ENCODE measurements at regions not wholly inside any gene's neighbourhood (a gene's known extent, or its start where the extent isn't known, plus 50 kb on each side); places are given as distances from the start of the nearest gene placed in this dataset.

GRCh38 chr2:17177088-17177487 lies 341.2 kb downstream of the RAD51AP2 start:
- H3K36me3 ChIP-seq (ENCODE audit: control insufficient read depth, insufficient read depth, low read length), result no peaks in the 10 kb centered on the region
- no peaks in the 10 kb centered on the region for H3K27me3 ChIP-seq (ENCODE audit: control insufficient read depth, insufficient read depth, low read length)
- no peak overlapping the region for H3K27ac ChIP-seq (ENCODE audit: low read depth, low read length)
- H3K9me3 ChIP-seq (ENCODE audit: control insufficient read depth, insufficient read depth, low read length), result no peaks in the 10 kb centered on the region
- H3K4me3 ChIP-seq (ENCODE audit: low read depth, low read length), result no peak overlapping the region
- no peaks in the 10 kb centered on the region for H3K4me1 ChIP-seq (ENCODE audit: control insufficient read depth, insufficient read depth, low read length)
- H3K9ac ChIP-seq (ENCODE audit: low read depth, low read length), result no peak overlapping the region

DNA sequence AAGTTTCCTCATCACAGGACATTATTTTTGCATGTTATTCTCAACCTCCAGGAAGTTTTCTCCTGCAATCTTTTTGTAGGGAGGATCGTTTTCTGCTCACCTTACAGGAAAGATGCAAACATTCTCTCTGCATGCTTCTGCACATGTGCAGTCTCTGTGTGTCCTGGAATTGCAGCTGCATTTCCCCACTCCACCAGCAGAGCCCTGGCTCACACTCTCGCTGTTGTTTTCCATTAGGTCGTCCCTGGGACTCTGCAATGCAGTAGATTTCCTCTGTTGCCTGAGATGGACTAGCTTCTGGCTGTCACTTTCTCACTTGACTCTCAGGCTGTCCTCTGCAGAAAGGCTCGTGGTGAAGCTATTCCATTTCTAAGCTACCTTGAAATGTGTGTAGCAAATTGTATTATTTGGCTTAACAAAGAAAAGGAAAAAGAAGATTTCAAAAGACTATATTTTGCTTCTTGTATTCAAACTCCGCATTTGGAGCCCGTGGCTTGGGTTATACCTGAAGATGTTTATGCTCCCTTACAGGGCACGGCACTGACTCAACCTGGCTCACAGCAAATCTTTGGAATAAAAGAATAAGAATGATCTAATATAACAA lies 346.7 kb downstream of the RAD51AP2 start:
- Histone ChIP-seq H3K4me3 (ENCODE audit: low read depth, low read length) (no peak overlapping the region), H3K36me3 (ENCODE audit: control insufficient read depth, insufficient read depth, low read length) (no peaks in the 10 kb centered on the region), H3K27me3 (ENCODE audit: control insufficient read depth, insufficient read depth, low read length) (no peaks in the 10 kb centered on the region), H3K4me1 (ENCODE audit: control insufficient read depth, insufficient read depth, low read length) (peaks cover 3% of the 10 kb centered on the region; the same call in 1 of the 2 replicates), H3K27ac (ENCODE audit: low read depth, low read length) (no peak overlapping the region), H3K9ac (ENCODE audit: low read depth, low read length) (no peak overlapping the region), H3K9me3 (ENCODE audit: control insufficient read depth, insufficient read depth, low read length) (no peaks in the 10 kb centered on the region)

DNA sequence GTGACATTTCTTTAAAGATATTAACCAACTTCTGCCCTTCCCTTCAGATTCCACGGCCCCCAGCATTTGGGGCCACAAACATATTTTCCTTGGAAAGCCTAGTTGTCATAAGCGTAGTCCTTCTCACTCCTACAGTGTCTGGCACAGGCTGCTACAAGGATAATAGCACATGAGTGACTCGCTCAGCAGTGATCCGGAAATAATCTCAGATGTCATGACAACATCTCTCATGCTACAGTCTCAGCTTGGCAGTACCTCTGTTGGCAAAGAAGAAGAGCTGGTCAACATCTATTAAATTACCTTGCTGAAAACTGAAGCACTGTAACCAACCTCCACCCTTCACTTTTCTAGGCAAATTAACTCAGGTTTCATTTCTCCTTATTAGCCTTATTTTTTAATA lies 351.7 kb downstream of the RAD51AP2 start:
- Histone ChIP-seq H3K4me3 (ENCODE audit: low read depth, low read length) (no peak overlapping the region), H3K27me3 (ENCODE audit: control insufficient read depth, insufficient read depth, low read length) (no peaks in the 10 kb centered on the region)

GRCh38 chr2:17164550-17164949 lies 353.7 kb downstream of the RAD51AP2 start:
- H3K9me3 ChIP-seq (ENCODE audit: control insufficient read depth, insufficient read depth, low read length), result no peaks in the 10 kb centered on the region
- H3K27me3 ChIP-seq (ENCODE audit: control insufficient read depth, insufficient read depth, low read length), result no peaks in the 10 kb centered on the region

More for the DNA sequence above, 351.7 kb downstream of the RAD51AP2 start:
- no peaks in the 10 kb centered on the region for H3K36me3 ChIP-seq (ENCODE audit: control insufficient read depth, insufficient read depth, low read length)
- no peak overlapping the region for H3K9ac ChIP-seq (ENCODE audit: low read depth, low read length)
- H3K4me1 ChIP-seq (ENCODE audit: control insufficient read depth, insufficient read depth, low read length), result peaks cover 3% of the 10 kb centered on the region; the same call in 1 of the 2 replicates
- H3K9me3 ChIP-seq (ENCODE audit: control insufficient read depth, insufficient read depth, low read length), result no peaks in the 10 kb centered on the region
- no peak overlapping the region for H3K27ac ChIP-seq (ENCODE audit: low read depth, low read length)

DNA sequence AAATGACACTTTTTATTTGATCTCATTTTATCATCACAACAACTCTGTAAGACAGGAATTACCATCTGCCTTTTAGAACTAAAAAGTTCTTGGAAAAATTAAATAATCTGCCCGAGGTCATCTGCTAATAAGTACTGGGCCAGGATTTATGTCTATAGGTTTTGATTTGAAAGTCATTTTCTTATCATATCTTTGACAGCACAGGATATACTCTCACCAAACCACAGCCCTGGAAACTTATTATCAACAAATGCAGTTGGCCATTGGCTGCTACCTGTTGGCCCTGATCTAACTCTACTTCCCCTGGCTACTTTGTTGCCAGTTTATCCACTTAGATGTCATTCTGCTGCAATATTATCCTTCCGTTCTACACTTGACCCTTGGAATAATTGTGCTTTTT lies 354.6 kb downstream of the RAD51AP2 start:
- Histone ChIP-seq H3K36me3 (ENCODE audit: control insufficient read depth, insufficient read depth, low read length) (no peaks in the 10 kb centered on the region), H3K4me1 (ENCODE audit: control insufficient read depth, insufficient read depth, low read length) (no peaks in the 10 kb centered on the region), H3K4me3 (ENCODE audit: low read depth, low read length) (no peak overlapping the region), H3K27me3 (ENCODE audit: control insufficient read depth, insufficient read depth, low read length) (no peaks in the 10 kb centered on the region), H3K9me3 (ENCODE audit: control insufficient read depth, insufficient read depth, low read length) (no peaks in the 10 kb centered on the region), H3K27ac (ENCODE audit: low read depth, low read length) (no peak overlapping the region), H3K9ac (ENCODE audit: low read depth, low read length) (no peak overlapping the region)

More at GRCh38 chr2:17164550-17164949, 353.7 kb downstream of the RAD51AP2 start:
- Histone ChIP-seq H3K9ac (ENCODE audit: low read depth, low read length) (no peak overlapping the region), H3K4me3 (ENCODE audit: low read depth, low read length) (no peak overlapping the region), H3K36me3 (ENCODE audit: control insufficient read depth, insufficient read depth, low read length) (no peaks in the 10 kb centered on the region), H3K27ac (ENCODE audit: low read depth, low read length) (no peak overlapping the region), H3K4me1 (ENCODE audit: control insufficient read depth, insufficient read depth, low read length) (no peaks in the 10 kb centered on the region)

DNA sequence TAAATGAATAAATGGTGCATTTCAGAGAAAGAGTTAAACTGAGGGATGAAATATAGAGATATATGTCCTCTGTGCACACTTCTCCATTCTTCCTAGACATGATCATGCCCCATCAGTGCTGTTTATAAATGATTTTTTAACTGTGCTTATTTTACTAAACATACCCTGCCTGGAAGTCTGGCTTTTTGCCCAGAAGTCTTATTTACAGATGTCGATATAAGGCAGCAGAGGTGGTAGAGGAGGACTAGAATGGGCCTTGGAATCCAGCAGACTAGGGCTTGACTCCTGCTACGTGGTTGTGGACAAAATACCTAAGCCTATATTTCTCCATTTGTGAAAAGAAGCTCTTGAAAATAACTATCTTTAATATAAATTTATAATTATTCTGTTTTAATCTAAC lies 355.5 kb downstream of the RAD51AP2 start:
- H3K27me3 ChIP-seq (ENCODE audit: control insufficient read depth, insufficient read depth, low read length), result no peaks in the 10 kb centered on the region
- no peaks in the 10 kb centered on the region for H3K36me3 ChIP-seq (ENCODE audit: control insufficient read depth, insufficient read depth, low read length)
- H3K4me3 ChIP-seq (ENCODE audit: low read depth, low read length), result no peak overlapping the region
- H3K27ac ChIP-seq (ENCODE audit: low read depth, low read length), result no peak overlapping the region
- no peaks in the 10 kb centered on the region for H3K9me3 ChIP-seq (ENCODE audit: control insufficient read depth, insufficient read depth, low read length)
- H3K9ac ChIP-seq (ENCODE audit: low read depth, low read length), result no peak overlapping the region
- H3K4me1 ChIP-seq (ENCODE audit: control insufficient read depth, insufficient read depth, low read length), result no peaks in the 10 kb centered on the region

GRCh38 chr2:17160594-17160993 lies 357.6 kb downstream of the RAD51AP2 start:
- Histone ChIP-seq H3K36me3 (ENCODE audit: control insufficient read depth, insufficient read depth, low read length) (no peaks in the 10 kb centered on the region), H3K27ac (ENCODE audit: low read depth, low read length) (no peak overlapping the region), H3K4me1 (ENCODE audit: control insufficient read depth, insufficient read depth, low read length) (no peaks in the 10 kb centered on the region)

GRCh38 chr2:17156086-17156485 lies 362.2 kb downstream of the RAD51AP2 start:
- no peak overlapping the region for H3K9ac ChIP-seq (ENCODE audit: low read depth, low read length)
- H3K36me3 ChIP-seq (ENCODE audit: control insufficient read depth, insufficient read depth, low read length), result no peaks in the 10 kb centered on the region
- H3K27ac ChIP-seq (ENCODE audit: low read depth, low read length), result no peak overlapping the region
- no peaks in the 10 kb centered on the region for H3K4me1 ChIP-seq (ENCODE audit: control insufficient read depth, insufficient read depth, low read length)
- H3K27me3 ChIP-seq (ENCODE audit: control insufficient read depth, insufficient read depth, low read length), result no peaks in the 10 kb centered on the region
- no peaks in the 10 kb centered on the region for H3K9me3 ChIP-seq (ENCODE audit: control insufficient read depth, insufficient read depth, low read length)
- no peak overlapping the region for H3K4me3 ChIP-seq (ENCODE audit: low read depth, low read length)

More at GRCh38 chr2:17160594-17160993, 357.6 kb downstream of the RAD51AP2 start:
- no peaks in the 10 kb centered on the region for H3K27me3 ChIP-seq (ENCODE audit: control insufficient read depth, insufficient read depth, low read length)
- H3K9ac ChIP-seq (ENCODE audit: low read depth, low read length), result no peak overlapping the region
- no peaks in the 10 kb centered on the region for H3K9me3 ChIP-seq (ENCODE audit: control insufficient read depth, insufficient read depth, low read length)
- H3K4me3 ChIP-seq (ENCODE audit: low read depth, low read length), result no peak overlapping the region

DNA sequence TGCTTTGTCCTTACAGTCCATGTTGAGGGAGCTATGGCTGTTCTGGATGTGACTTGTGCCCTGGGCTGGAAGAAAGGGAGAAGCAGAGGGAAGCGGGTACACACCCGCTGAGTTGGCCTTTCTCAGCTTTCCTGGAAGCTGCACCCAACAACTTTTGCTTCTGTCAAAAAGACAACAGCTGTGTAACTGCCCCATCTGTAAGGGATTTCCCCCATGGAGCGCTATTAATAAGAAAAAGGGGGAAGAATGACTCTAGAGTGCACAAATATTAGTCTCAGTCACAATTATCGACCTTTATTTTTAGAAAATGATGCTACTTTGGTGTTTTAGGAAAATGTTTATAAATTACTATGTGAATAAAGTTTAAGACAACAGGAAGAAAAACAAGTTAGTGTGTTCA lies 368.3 kb downstream of the RAD51AP2 start:
- no peak overlapping the region for H3K9ac ChIP-seq (ENCODE audit: low read depth, low read length)
- no peaks in the 10 kb centered on the region for H3K27me3 ChIP-seq (ENCODE audit: control insufficient read depth, insufficient read depth, low read length)
- peaks cover 30% of the 10 kb centered on the region for H3K4me1 ChIP-seq (ENCODE audit: control insufficient read depth, insufficient read depth, low read length)
- H3K27ac ChIP-seq (ENCODE audit: low read depth, low read length), result no peak overlapping the region
- H3K4me3 ChIP-seq (ENCODE audit: low read depth, low read length), result no peak overlapping the region
- H3K9me3 ChIP-seq (ENCODE audit: control insufficient read depth, insufficient read depth, low read length), result no peaks in the 10 kb centered on the region
- H3K36me3 ChIP-seq (ENCODE audit: control insufficient read depth, insufficient read depth, low read length), result no peaks in the 10 kb centered on the region

GRCh38 chr2:17148407-17149145 lies 369.7 kb downstream of the RAD51AP2 start:
- no peak overlapping the region for H3K9ac ChIP-seq (ENCODE audit: low read depth, low read length)
- no peak overlapping the region for H3K4me3 ChIP-seq (ENCODE audit: low read depth, low read length)
- H3K27ac ChIP-seq (ENCODE audit: low read depth, low read length), result no peak overlapping the region
- no peaks in the 10 kb centered on the region for H3K9me3 ChIP-seq (ENCODE audit: control insufficient read depth, insufficient read depth, low read length)
- H3K36me3 ChIP-seq (ENCODE audit: control insufficient read depth, insufficient read depth, low read length), result no peaks in the 10 kb centered on the region
- peaks cover 30% of the 10 kb centered on the region for H3K4me1 ChIP-seq (ENCODE audit: control insufficient read depth, insufficient read depth, low read length)
- H3K27me3 ChIP-seq (ENCODE audit: control insufficient read depth, insufficient read depth, low read length), result no peaks in the 10 kb centered on the region

GRCh38 chr2:17146358-17146757 lies 371.9 kb downstream of the RAD51AP2 start:
- H3K4me1 ChIP-seq (ENCODE audit: control insufficient read depth, insufficient read depth, low read length), result peaks cover 30% of the 10 kb centered on the region
- H3K27ac ChIP-seq (ENCODE audit: low read depth, low read length), result no peak overlapping the region
- H3K9ac ChIP-seq (ENCODE audit: low read depth, low read length), result no peak overlapping the region
- no peaks in the 10 kb centered on the region for H3K27me3 ChIP-seq (ENCODE audit: control insufficient read depth, insufficient read depth, low read length)
- no peaks in the 10 kb centered on the region for H3K9me3 ChIP-seq (ENCODE audit: control insufficient read depth, insufficient read depth, low read length)
- H3K36me3 ChIP-seq (ENCODE audit: control insufficient read depth, insufficient read depth, low read length), result no peaks in the 10 kb centered on the region
- H3K4me3 ChIP-seq (ENCODE audit: low read depth, low read length), result no peak overlapping the region

All from HUES48 (cell line).